ENCODE measurements at regions not wholly inside any gene's neighbourhood (a gene's known extent, or its start where the extent isn't known, plus 50 kb on each side); places are given as distances from the start of the nearest gene placed in this dataset.

- TF ChIP-seq POLR2A (IDR thresholded peaks at IDR 0.05): no peak
- TF ChIP-seq, protein P1, sequence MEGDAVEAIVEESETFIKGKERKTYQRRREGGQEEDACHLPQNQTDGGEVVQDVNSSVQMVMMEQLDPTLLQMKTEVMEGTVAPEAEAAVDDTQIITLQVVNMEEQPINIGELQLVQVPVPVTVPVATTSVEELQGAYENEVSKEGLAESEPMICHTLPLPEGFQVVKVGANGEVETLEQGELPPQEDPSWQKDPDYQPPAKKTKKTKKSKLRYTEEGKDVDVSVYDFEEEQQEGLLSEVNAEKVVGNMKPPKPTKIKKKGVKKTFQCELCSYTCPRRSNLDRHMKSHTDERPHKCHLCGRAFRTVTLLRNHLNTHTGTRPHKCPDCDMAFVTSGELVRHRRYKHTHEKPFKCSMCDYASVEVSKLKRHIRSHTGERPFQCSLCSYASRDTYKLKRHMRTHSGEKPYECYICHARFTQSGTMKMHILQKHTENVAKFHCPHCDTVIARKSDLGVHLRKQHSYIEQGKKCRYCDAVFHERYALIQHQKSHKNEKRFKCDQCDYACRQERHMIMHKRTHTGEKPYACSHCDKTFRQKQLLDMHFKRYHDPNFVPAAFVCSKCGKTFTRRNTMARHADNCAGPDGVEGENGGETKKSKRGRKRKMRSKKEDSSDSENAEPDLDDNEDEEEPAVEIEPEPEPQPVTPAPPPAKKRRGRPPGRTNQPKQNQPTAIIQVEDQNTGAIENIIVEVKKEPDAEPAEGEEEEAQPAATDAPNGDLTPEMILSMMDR (IDR thresholded peaks at IDR 0.05): no peak
Measured at GRCh38 chr4:134027931-134028330, 173.7 kb downstream of the PABPC4L start.
